Thyroid gland (tissue), 4 donors: ENCODE measurements at regions not wholly inside any gene's neighbourhood (a gene's known extent, or its start where the extent isn't known, plus 50 kb on each side); places are given as distances from the start of the nearest gene placed in this dataset.

Experiments used
- DNase-seq, 2 donors: peaks; one replicate each; pipeline ENCODE4 v3.0.0-alpha.2; 2019
- H3K27ac ChIP-seq, 3 donors: fragments of 200-600 bp; sonication (generic); 1 replicate in 2 of 3; 2 replicates in 1 of 3; pipeline ENCODE4 v1.5.1; 2016 to 2019; ENCODE audit warnings: mild to moderate bottlenecking in 1 of 3, moderate library complexity in 1 of 3
- H3K27me3 ChIP-seq: fragments of 200-600 bp; sonication (generic); one replicate; pipeline ENCODE4 v1.5.1; 2019
- H3K36me3 ChIP-seq, 2 donors: fragments of 200-600 bp; sonication (generic); one replicate each; pipeline ENCODE4 v1.5.1; 2016 to 2019
- H3K4me1 ChIP-seq, 2 donors: fragments of 200-600 bp; sonication (generic); one replicate each; pipeline ENCODE4 v1.5.1; 2017 to 2019
- H3K4me3 ChIP-seq, 3 donors: fragments of 200-600 bp; sonication (generic); replicated peaks in 1 of 3; 1 replicate in 2 of 3; 2 replicates in 1 of 3; pipeline ENCODE4 v1.5.1; 2016; ENCODE audit warnings: mild to moderate bottlenecking in 1 of 3
- H3K9me3 ChIP-seq: fragments of 200-600 bp; sonication (generic); one replicate; pipeline ENCODE4 v1.5.1; 2017
- CTCF ChIP-seq, 6 experiments: fragments of 200-600 bp in 3 of 6; fragments of 450-650 bp in 3 of 6; sonication (generic) in 3 of 6; IDR thresholded peaks; one replicate each; pipeline ENCODE4 v1.5.1; 2016 to 2019; ENCODE audit warnings: antibody characterized with exemption in 6 of 6, mild to moderate bottlenecking in 2 of 6, inconsistent platforms in 1 of 6, moderate library complexity in 1 of 6
- POLR2A ChIP-seq, 2 donors: fragments of 450-650 bp; IDR thresholded peaks; one replicate each; pipeline ENCODE4 v1.6.1; 2017; ENCODE audit warnings: antibody characterized with exemption in 2 of 2, mild to moderate bottlenecking in 2 of 2, moderate library complexity in 1 of 2
- WGBS, 2 donors: methylation state at CpG; one replicate each; pipeline ENCODE4 v1.1.5; 2017; 5-methylcytosine and 5-hydroxymethylcytosine counted together
- intact Hi-C: fragments of 100-400 bp; cut with DNase I; formaldehyde crosslinking; loops from one replicate; pipeline ENCODE4 v1.15.1; 2023

DNA sequence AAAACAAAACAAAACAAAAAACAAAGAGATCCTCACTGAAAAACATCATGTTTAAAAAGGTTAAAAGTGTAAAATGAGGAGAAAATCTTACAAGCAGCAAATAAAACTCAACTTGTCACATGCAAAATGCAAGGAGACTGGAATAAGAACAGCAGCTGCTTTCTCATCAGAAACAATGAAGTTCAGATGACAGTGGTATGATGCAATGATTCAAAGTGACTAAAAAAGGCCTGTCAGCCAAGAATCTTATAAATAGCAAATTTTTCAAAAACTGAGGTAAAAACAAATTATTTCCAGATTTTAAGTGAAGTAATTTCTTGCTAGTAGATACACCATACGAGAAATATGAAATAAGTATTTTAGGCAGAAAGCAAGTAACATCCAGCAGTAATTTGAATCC lies 68.6 kb upstream of the EPHA3 start:
- H3K36me3 ChIP-seq: no peaks in the 10 kb centered on the region
- H3K27me3 ChIP-seq: no peaks in the 10 kb centered on the region
- 0 to 3% methylated on average over 1 of the region's 1 CpG for WGBS, 2 donors
- DNase-seq: no peak
- no peak overlapping the region for H3K27ac ChIP-seq
- H3K4me1 ChIP-seq: no peaks in the 10 kb centered on the region
- no peak overlapping the region for H3K4me3 ChIP-seq
- TF ChIP-seq POLR2A (IDR thresholded peaks at IDR 0.05): no peak
- no peak for TF ChIP-seq CTCF (IDR thresholded peaks at IDR 0.05)
- no peaks in the 10 kb centered on the region for H3K9me3 ChIP-seq
- intact Hi-C loops: no loop called here

DNA sequence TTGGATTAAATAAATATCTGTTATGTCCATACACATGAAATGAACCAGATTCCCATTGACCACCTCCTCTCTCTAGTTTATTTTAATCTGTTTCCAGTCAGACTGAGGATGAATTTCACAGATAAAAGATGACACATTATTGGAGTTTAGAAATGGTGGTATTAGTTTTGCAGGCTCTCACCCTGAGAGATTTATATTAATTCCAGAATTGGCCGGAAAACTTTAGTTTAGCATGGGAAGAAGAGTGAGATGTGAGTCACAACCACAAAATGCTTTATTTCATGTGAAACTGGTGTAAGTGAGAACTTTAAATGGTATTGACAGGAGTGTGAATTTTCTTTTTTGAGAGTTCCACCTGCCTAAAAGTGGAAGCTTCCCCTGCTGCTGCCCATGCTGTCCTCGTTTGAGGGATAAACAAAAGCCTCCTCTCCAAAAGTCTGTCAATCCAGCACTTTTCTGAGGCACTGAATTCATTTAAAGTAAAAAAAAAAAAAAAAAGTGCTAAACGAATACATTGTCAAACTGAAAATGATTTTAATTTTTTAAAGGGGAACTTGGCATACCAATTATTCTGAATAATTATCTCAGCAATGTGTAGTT lies 65.1 kb upstream of the EPHA3 start:
- no peaks in the 10 kb centered on the region for H3K9me3 ChIP-seq
- DNase-seq: no peak
- H3K36me3 ChIP-seq: no peaks in the 10 kb centered on the region
- no peaks in the 10 kb centered on the region for H3K27me3 ChIP-seq
- TF ChIP-seq POLR2A (IDR thresholded peaks at IDR 0.05) (no peak), CTCF (IDR thresholded peaks at IDR 0.05) (no peak)
- intact Hi-C loops: no loop called here
- no peak overlapping the region for H3K27ac ChIP-seq
- H3K4me1 ChIP-seq: no peaks in the 10 kb centered on the region
- WGBS, 2 donors: 60 to 74% methylated on average over 3 of the region's 3 CpGs
- H3K4me3 ChIP-seq: no peak overlapping the region

GRCh38 chr3:89043406-89043932 lies 64.0 kb upstream of the EPHA3 start:
- intact Hi-C loops: no loop called here
- Histone ChIP-seq H3K9me3 (no peaks in the 10 kb centered on the region), H3K4me3 (no peak overlapping the region), H3K27ac (no peak overlapping the region), H3K27me3 (no peaks in the 10 kb centered on the region), H3K36me3 (no peaks in the 10 kb centered on the region), H3K4me1 (no peaks in the 10 kb centered on the region)
- TF ChIP-seq CTCF (IDR thresholded peaks at IDR 0.05): no peak
- TF ChIP-seq POLR2A (IDR thresholded peaks at IDR 0.05): no peak
- WGBS, 2 donors: 73% methylated on average over 6 of the region's 6 CpGs
- no peak for DNase-seq

DNA sequence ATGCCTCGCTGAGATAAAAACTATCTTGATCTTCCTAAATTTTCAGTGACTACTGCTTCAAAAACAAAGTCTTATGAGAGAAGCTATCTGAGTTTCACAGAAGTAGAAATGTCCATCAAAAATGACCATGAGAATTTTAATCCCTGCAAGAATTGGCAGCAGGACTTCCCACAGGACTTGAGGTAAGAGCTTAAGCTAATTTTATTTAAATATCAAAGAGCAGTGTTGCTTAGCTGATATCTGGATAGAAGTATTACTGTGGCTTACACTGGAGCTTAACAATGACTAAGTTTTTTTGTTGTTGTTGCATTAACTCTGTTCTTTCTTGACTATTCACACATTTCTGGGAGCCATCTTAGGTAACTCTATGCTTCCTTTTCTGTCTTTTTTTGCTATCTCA lies 60.8 kb upstream of the EPHA3 start:
- Histone ChIP-seq H3K27me3 (no peaks in the 10 kb centered on the region), H3K4me3 (no peak overlapping the region), H3K36me3 (no peaks in the 10 kb centered on the region), H3K9me3 (no peaks in the 10 kb centered on the region), H3K27ac (no peak overlapping the region), H3K4me1 (no peaks in the 10 kb centered on the region)
- 84 to 91% methylated on average over 1 of the region's 1 CpG for WGBS, 2 donors
- no peak for DNase-seq
- intact Hi-C loops: no loop called here
- TF ChIP-seq CTCF (IDR thresholded peaks at IDR 0.05) (no peak), POLR2A (IDR thresholded peaks at IDR 0.05) (no peak)

- intact Hi-C loops: no loop called here
- no peaks in the 10 kb centered on the region for H3K36me3 ChIP-seq
Observed at GRCh38 chr3:89049119-89049518, 58.3 kb upstream of the EPHA3 start.

More at GRCh38 chr3:89049119-89049518, 58.3 kb upstream of the EPHA3 start:
- Histone ChIP-seq H3K27ac (no peak overlapping the region), H3K27me3 (no peaks in the 10 kb centered on the region), H3K9me3 (no peaks in the 10 kb centered on the region), H3K4me3 (no peak overlapping the region), H3K4me1 (no peaks in the 10 kb centered on the region)
- 60 to 80% methylated on average over 2 of the region's 2 CpGs for WGBS, 2 donors
- no peak for DNase-seq
- TF ChIP-seq POLR2A (IDR thresholded peaks at IDR 0.05) (no peak), CTCF (IDR thresholded peaks at IDR 0.05) (no peak)
